ENCODE measurements at regions not wholly inside any gene's neighbourhood (a gene's known extent, or its start where the extent isn't known, plus 50 kb on each side); places are given as distances from the start of the nearest gene placed in this dataset.

DNA sequence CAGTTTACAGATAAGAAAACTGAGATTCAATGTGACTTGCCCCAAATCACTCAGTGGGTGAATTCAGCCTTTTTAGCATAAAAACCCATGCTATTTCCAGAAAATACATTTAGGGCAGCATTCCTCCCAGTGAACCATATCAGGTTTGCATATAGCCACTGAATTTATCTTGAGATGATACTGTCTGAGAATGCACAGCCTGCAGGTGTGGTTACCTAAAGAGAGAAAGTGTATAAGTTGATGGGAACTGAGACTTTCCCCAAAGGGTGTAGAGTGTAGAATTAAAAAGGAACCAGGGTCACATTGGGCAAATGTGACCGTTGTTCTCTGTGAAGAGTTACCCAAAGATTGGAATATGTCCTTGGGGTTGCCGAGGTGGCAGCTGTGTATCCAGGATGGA, 100.0 kb upstream of the PIK3R1 start:
- Histone ChIP-seq H3K9me3 (no peaks in the 10 kb centered on the region), H3K36me3 (no peaks in the 10 kb centered on the region), H3K4me1 (no peaks in the 10 kb centered on the region), H3K27me3 (no peaks in the 10 kb centered on the region), H3K4me3 (no peak overlapping the region), H3K27ac (no peak overlapping the region)
- ATAC-seq = no peak
- TF ChIP-seq, protein P1, sequence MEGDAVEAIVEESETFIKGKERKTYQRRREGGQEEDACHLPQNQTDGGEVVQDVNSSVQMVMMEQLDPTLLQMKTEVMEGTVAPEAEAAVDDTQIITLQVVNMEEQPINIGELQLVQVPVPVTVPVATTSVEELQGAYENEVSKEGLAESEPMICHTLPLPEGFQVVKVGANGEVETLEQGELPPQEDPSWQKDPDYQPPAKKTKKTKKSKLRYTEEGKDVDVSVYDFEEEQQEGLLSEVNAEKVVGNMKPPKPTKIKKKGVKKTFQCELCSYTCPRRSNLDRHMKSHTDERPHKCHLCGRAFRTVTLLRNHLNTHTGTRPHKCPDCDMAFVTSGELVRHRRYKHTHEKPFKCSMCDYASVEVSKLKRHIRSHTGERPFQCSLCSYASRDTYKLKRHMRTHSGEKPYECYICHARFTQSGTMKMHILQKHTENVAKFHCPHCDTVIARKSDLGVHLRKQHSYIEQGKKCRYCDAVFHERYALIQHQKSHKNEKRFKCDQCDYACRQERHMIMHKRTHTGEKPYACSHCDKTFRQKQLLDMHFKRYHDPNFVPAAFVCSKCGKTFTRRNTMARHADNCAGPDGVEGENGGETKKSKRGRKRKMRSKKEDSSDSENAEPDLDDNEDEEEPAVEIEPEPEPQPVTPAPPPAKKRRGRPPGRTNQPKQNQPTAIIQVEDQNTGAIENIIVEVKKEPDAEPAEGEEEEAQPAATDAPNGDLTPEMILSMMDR (IDR thresholded peaks at IDR 0.05) = no peak
- DNase-seq = no peak
- 92 to 94% methylated on average over 2 of the region's 2 CpGs for WGBS, 2 donors
- intact Hi-C loops (cut with DNase I) = no loop called here

DNA sequence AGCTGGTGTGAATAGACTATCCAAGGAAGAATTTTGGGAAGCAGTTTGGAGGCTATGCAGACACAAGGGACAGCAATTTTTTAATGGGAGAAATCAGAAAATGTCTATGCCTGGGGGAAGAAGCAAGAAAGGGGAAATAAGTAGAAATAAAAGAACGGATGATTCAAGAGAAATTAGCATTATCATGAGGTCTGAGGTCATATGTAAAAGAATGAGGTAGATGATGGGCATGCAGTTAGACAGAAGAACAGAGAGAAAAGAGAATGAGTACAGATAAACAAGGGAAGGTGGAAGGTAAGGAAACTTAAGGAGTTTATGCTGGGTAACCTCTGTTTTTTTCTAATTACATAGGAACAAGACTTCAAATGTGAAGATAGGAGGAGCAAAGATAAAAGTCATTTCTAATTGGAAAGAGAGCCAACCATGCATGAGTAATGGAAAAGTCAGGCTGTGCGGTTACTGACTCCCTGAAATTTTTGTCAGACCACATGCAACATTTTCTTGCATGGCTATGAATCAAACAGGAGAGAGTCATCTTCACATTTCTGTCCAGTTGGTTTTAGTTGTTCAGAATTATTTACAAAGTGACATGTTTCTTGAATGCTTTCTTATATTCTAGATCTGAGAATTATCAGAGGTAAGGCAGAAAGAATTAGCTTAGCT, 101.0 kb upstream of the PIK3R1 start:
- peak in 1 of 8 donors; percentile 25 for ATAC-seq
- DNase-seq = no peak
- H3K27ac ChIP-seq = no peak overlapping the region
- no peaks in the 10 kb centered on the region for H3K4me1 ChIP-seq
- H3K27me3 ChIP-seq = no peaks in the 10 kb centered on the region
- TF ChIP-seq, protein P1 (IDR thresholded peaks at IDR 0.05) = no peak
- H3K36me3 ChIP-seq = no peaks in the 10 kb centered on the region
- no peak overlapping the region for H3K4me3 ChIP-seq
- no peaks in the 10 kb centered on the region for H3K9me3 ChIP-seq
- 81 to 92% methylated on average over 2 of the region's 2 CpGs for WGBS, 2 donors
- intact Hi-C loops (cut with DNase I) = no loop called here

DNA sequence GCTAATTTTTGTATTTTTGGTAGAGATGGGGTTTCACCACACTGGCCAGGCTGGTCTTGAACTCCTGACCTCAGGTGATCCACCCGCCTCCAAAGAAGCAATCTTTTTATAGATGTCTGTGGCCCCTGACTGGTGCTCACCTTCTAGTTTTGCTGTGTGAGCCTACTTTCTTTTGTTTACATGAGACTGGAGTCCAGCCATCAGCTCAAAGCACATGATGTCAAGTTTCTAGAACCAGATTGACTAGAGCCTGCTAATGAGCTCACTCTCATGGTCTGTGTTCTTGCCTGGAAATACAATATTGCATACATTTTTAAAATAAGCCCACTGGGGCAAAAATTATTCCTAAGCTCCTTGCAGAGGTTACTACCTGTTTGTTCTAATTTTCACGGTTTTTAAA, 102.9 kb upstream of the PIK3R1 start:
- no peak for ATAC-seq

DNA sequence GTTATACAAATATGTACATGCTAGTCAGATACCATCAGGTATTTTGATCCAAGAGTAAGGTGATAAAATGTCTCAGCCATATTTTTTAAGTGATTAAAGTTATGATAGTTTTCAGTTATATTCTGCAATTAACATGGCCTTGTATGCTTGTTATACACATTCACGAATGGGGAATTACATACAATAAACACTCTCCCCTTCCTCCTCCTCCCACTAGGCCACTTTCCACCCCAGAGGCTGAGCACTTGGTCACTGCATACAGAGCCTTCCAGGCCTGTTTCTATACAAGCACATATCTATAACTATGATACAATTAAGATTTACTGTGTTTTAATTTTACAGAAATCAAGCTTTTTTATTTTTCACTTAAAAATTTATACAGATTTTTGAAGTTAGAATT, 104.7 kb upstream of the PIK3R1 start:
- H3K4me3 ChIP-seq = no peak overlapping the region
- WGBS, 2 donors = 72 to 78% methylated on average over 1 of the region's 1 CpG
- TF ChIP-seq, protein P1 (IDR thresholded peaks at IDR 0.05) = no peak
- peaks cover 0 to 16% (median 0%) of the 10 kb centered on the region in 11 donors for H3K9me3 ChIP-seq
- no peaks in the 10 kb centered on the region for H3K27me3 ChIP-seq
- H3K27ac ChIP-seq = no peak overlapping the region
- DNase-seq (no peak), ATAC-seq (no peak)
- no peaks in the 10 kb centered on the region for H3K4me1 ChIP-seq
- intact Hi-C loops (cut with DNase I) = no loop called here
- H3K36me3 ChIP-seq = no peaks in the 10 kb centered on the region

More for the DNA sequence above, 102.9 kb upstream of the PIK3R1 start:
- intact Hi-C loops (cut with DNase I) = no loop called here
- Histone ChIP-seq H3K9me3 (peaks cover 0 to 5% (median 0%) of the 10 kb centered on the region in 11 donors), H3K27me3 (no peaks in the 10 kb centered on the region), H3K36me3 (no peaks in the 10 kb centered on the region), H3K27ac (no peak overlapping the region), H3K4me1 (no peaks in the 10 kb centered on the region), H3K4me3 (no peak overlapping the region)
- 92 to 99% methylated on average over 2 of the region's 2 CpGs for WGBS, 2 donors
- no peak for DNase-seq
- TF ChIP-seq, protein P1 (IDR thresholded peaks at IDR 0.05) = no peak

Data from heart right ventricle (tissue), 16 donors.